SK-N-SH (cell line): ENCODE measurements at regions not wholly inside any gene's neighbourhood (a gene's known extent, or its start where the extent isn't known, plus 50 kb on each side); places are given as distances from the start of the nearest gene placed in this dataset.

ENCODE experiments used
- CTCF ChIA-PET: fragments of 300-600, 350-600 bp; formaldehyde crosslinking; extraction: SDS; loops from one replicate; lab custom pipeline; 2021; lab: Yijun Ruan, JAX
- POLR2A ChIA-PET: fragments of 350-600 bp; sonication (Branson Sonifier 250); formaldehyde crosslinking; extraction: SDS; loops from one replicate; lab custom pipeline; 2020; ENCODE audit warnings: antibody characterized with exemption, inconsistent platforms; lab: Yijun Ruan, JAX
- DNase-seq: peaks from one replicate; pipeline ENCODE4 v3.0.0; 2012
- H2AFZ ChIP-seq: fragments of 200-600 bp; sonication (generic); 2 replicates; pipeline ENCODE4 v1.8.1; 2016; ENCODE audit warnings: antibody characterized with exemption, mild to moderate bottlenecking, low read depth
- H3F3A ChIP-seq: fragments of 200-600 bp; sonication (generic); replicated peaks from 2 replicates; pipeline ENCODE3; 2016; ENCODE audit warnings: antibody characterized with exemption, mild to moderate bottlenecking; ENCODE audit not compliant: insufficient read depth
- H3K27ac ChIP-seq, 2 experiments: fragments of 200-500 bp in 1 of 2; fragments of 200-600 bp in 1 of 2; sonication (Bioruptor generic) in 1 of 2; sonication (generic), shearing (Covaris generic) in 1 of 2; 2 replicates each; pipeline versions ENCODE4 v1.5.1 to v1.6.1; 2014 to 2016; ENCODE audit warnings: low read depth in 2 of 2, inconsistent platforms in 1 of 2, low read length in 1 of 2, mild to moderate bottlenecking in 1 of 2, mixed read lengths in 1 of 2
- H3K27me3 ChIP-seq: fragments of 200-600 bp; sonication (generic), shearing (Covaris generic); 2 replicates; pipeline ENCODE4 v1.6.1; 2016; ENCODE audit warnings: mixed run types; ENCODE audit not compliant: insufficient read depth
- H3K36me3 ChIP-seq, 2 experiments: fragments of 200-500 bp in 1 of 2; fragments of 200-600 bp in 1 of 2; sonication (Bioruptor generic) in 1 of 2; sonication (generic) in 1 of 2; replicated peaks in 1 of 2; 2 replicates each; pipeline versions ENCODE3 to v1.5.1; 2014 to 2016; ENCODE audit warnings: low read length in 1 of 2, mild to moderate bottlenecking in 1 of 2; ENCODE audit not compliant: insufficient read depth in 2 of 2, control insufficient read depth in 1 of 2
- H3K4me1 ChIP-seq, 2 experiments: fragments of 200-500 bp in 1 of 2; fragments of 200-600 bp in 1 of 2; sonication (Bioruptor generic) in 1 of 2; sonication (generic), shearing (Covaris generic) in 1 of 2; 2 replicates each; pipeline versions ENCODE4 v1.5.1 to v1.6.1; 2014 to 2016; ENCODE audit warnings: low read depth in 1 of 2, low read length in 1 of 2, mixed run types in 1 of 2; ENCODE audit not compliant: insufficient read depth in 2 of 2, control insufficient read depth in 1 of 2
- H3K4me2 ChIP-seq: fragments of 200-600 bp; sonication (generic), shearing (Covaris generic); 2 replicates; pipeline ENCODE4 v1.6.1; 2017; ENCODE audit warnings: mixed run types
- H3K4me3 ChIP-seq, 2 experiments: fragments of 200-500 bp in 1 of 2; fragments of 200-600 bp in 1 of 2; sonication (Bioruptor generic) in 1 of 2; sonication (generic), shearing (Covaris generic) in 1 of 2; 2 replicates each; pipeline versions ENCODE4 v1.5.1 to v1.8.1; 2014 to 2016; ENCODE audit warnings: low read depth in 2 of 2, inconsistent platforms in 1 of 2, low read length in 1 of 2, mild to moderate bottlenecking in 1 of 2, mixed read lengths in 1 of 2, moderate library complexity in 1 of 2
- H3K79me2 ChIP-seq: fragments of 200-600 bp; sonication (generic); 2 replicates; pipeline ENCODE4 v1.8.1; 2017; ENCODE audit warnings: mild to moderate bottlenecking; ENCODE audit not compliant: insufficient read depth
- H3K9ac ChIP-seq: fragments of 200-600 bp; sonication (generic); 2 replicates; pipeline ENCODE4 v1.6.1; 2017; ENCODE audit warnings: mixed run types
- H3K9me2 ChIP-seq: fragments of 200-600 bp; sonication (generic); 2 replicates; pipeline ENCODE4 v1.6.1; 2017; ENCODE audit warnings: mixed run types
- H3K9me3 ChIP-seq: fragments of 200-600 bp; sonication (generic); 2 replicates; pipeline ENCODE4 v1.6.1; 2017; ENCODE audit warnings: mixed run types, mild to moderate bottlenecking, moderate library complexity
- H4K20me1 ChIP-seq: fragments of 200-600 bp; sonication (generic); 2 replicates; pipeline ENCODE4 v1.6.1; 2017; ENCODE audit warnings: mild to moderate bottlenecking, mixed run types; ENCODE audit not compliant: insufficient read depth
- EZH2phosphoT487 ChIP-seq: fragments of 200-600 bp; sonication (generic); IDR thresholded peaks from 2 replicates; pipeline ENCODE4 v1.6.1; 2017; ENCODE audit warnings: low read depth, mixed run types, mild to moderate bottlenecking, antibody characterized with exemption, moderate library complexity, borderline replicate concordance
- GATA2 ChIP-seq: sonication (generic); formaldehyde crosslinking; IDR thresholded peaks from 2 replicates; pipeline ENCODE4 v1.5.0; 2020; ENCODE audit warnings: mild to moderate bottlenecking, missing genetic modification reagents
- JUND ChIP-seq: IDR thresholded peaks from 2 replicates; pipeline ENCODE4 v1.4.0; 2012
- MEF2A ChIP-seq: IDR thresholded peaks from 2 replicates; pipeline ENCODE4 v1.4.0; 2012; ENCODE audit warnings: low read depth, borderline replicate concordance
- MXI1 ChIP-seq: IDR thresholded peaks from 2 replicates; pipeline ENCODE4 v1.6.1; 2012; ENCODE audit warnings: mild to moderate bottlenecking, low read depth, low read length, improper control_type of control experiment
- NFIC ChIP-seq: IDR thresholded peaks from 2 replicates; pipeline ENCODE4 v1.4.0; 2012; ENCODE audit warnings: borderline replicate concordance
- NRF1 ChIP-seq: IDR thresholded peaks from 2 replicates; pipeline ENCODE4 v1.6.1; 2012; ENCODE audit warnings: low read depth, mild to moderate bottlenecking, low read length
- RCOR1 ChIP-seq: fragments of 150-350 bp; IDR thresholded peaks from 2 replicates; pipeline ENCODE4 v1.6.1; 2017; ENCODE audit warnings: antibody characterized with exemption, low read length
- RXRA ChIP-seq: IDR thresholded peaks from 2 replicates; pipeline ENCODE4 v1.4.0; 2012; ENCODE audit warnings: low read depth, mild to moderate bottlenecking, borderline replicate concordance
- SIN3A ChIP-seq: IDR thresholded peaks from 2 replicates; pipeline ENCODE4 v1.6.1; 2012; ENCODE audit warnings: low read depth, mild to moderate bottlenecking, low read length, moderate library complexity, borderline replicate concordance
- SMC3 ChIP-seq: IDR thresholded peaks from 2 replicates; pipeline ENCODE4 v1.6.1; 2012; ENCODE audit warnings: low read depth, low read length, improper control_type of control experiment
- TAF1 ChIP-seq: IDR thresholded peaks from 2 replicates; pipeline ENCODE4 v1.6.1; 2012; ENCODE audit warnings: low read depth, mild to moderate bottlenecking, low read length, moderate library complexity, borderline replicate concordance
- TCF12 ChIP-seq: IDR thresholded peaks from 2 replicates; pipeline ENCODE4 v1.4.0; 2012
- TEAD4 ChIP-seq: IDR thresholded peaks from 2 replicates; pipeline ENCODE4 v1.4.0; 2012; ENCODE audit warnings: mild to moderate bottlenecking, borderline replicate concordance; ENCODE audit not compliant: insufficient read depth
- YY1 ChIP-seq: IDR thresholded peaks from 2 replicates; pipeline ENCODE4 v1.4.0; 2012; ENCODE audit warnings: low read depth, mild to moderate bottlenecking
- WGBS: methylation state at CpG from one replicate; pipeline ENCODE4 v1.1.6; 2017; ENCODE audit warnings: low lambda C conversion rate; 5-methylcytosine and 5-hydroxymethylcytosine counted together
- TF ChIP-seq, protein P1 (sequence below): IDR thresholded peaks from 2 replicates; pipeline ENCODE4 v1.6.1; 2012; ENCODE audit warnings: mild to moderate bottlenecking, low read depth, low read length, moderate library complexity
- TF ChIP-seq, protein P2 (sequence below): IDR thresholded peaks from 2 replicates; pipeline ENCODE4 v1.4.0; 2012; ENCODE audit warnings: low read depth
- TF ChIP-seq, protein P3 (sequence below): IDR thresholded peaks from 2 replicates; pipeline ENCODE4; 2012

DNA sequence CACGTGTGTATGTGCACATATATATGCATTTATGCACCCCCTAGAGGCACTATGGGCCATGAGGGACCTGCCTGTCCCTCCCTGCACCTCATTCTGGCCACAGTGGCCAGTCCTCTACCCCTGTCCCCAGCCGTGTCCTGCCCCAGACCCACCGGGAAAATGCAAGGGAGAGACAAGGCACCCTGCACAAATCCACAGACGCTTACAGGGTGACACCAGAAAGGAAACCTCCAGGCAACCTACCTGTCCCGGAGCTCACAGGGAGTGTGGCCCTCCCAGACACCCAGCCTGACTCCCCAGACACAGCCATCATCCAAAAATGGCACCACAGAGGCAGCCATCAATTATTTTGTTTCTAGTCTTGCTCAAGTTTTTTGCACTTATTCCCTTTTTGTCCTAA lies 440.4 kb downstream of the SOX9 start:
- no peak overlapping the region for H3K27ac ChIP-seq
- H3K4me3 ChIP-seq = no peak overlapping the region
- H2AFZ ChIP-seq = no peak overlapping the region
- ChIA-PET POLR2A (no interaction called here), CTCF (interaction anchor here (0.7 to 6.2 kb wide), 28 partner anchors 8 to 671 kb away, joined by 3 to 317 read pairs (median 9); partner anchors contain the start of gene COG1)
- no peak overlapping the region for H3K4me2 ChIP-seq
- H3K36me3 ChIP-seq = no peaks in the 10 kb centered on the region
- H3F3A ChIP-seq = no peaks in the 10 kb centered on the region
- 58% methylated on average over 5 of the region's 5 CpGs for WGBS
- no peak for DNase-seq
- H3K79me2 ChIP-seq = peaks cover 26% of the 10 kb centered on the region
- H3K27me3 ChIP-seq = no peaks in the 10 kb centered on the region
- H3K4me1 ChIP-seq = no peaks in the 10 kb centered on the region
- no peaks in the 10 kb centered on the region for H3K9me2 ChIP-seq
- no peak for TF ChIP-seq SMC3
- TF ChIP-seq RXRA = no peak
- no peak for TF ChIP-seq GATA2 (CRISPR knock-in tag)
- TF ChIP-seq, protein P1, sequence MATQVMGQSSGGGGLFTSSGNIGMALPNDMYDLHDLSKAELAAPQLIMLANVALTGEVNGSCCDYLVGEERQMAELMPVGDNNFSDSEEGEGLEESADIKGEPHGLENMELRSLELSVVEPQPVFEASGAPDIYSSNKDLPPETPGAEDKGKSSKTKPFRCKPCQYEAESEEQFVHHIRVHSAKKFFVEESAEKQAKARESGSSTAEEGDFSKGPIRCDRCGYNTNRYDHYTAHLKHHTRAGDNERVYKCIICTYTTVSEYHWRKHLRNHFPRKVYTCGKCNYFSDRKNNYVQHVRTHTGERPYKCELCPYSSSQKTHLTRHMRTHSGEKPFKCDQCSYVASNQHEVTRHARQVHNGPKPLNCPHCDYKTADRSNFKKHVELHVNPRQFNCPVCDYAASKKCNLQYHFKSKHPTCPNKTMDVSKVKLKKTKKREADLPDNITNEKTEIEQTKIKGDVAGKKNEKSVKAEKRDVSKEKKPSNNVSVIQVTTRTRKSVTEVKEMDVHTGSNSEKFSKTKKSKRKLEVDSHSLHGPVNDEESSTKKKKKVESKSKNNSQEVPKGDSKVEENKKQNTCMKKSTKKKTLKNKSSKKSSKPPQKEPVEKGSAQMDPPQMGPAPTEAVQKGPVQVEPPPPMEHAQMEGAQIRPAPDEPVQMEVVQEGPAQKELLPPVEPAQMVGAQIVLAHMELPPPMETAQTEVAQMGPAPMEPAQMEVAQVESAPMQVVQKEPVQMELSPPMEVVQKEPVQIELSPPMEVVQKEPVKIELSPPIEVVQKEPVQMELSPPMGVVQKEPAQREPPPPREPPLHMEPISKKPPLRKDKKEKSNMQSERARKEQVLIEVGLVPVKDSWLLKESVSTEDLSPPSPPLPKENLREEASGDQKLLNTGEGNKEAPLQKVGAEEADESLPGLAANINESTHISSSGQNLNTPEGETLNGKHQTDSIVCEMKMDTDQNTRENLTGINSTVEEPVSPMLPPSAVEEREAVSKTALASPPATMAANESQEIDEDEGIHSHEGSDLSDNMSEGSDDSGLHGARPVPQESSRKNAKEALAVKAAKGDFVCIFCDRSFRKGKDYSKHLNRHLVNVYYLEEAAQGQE = no peak
- TF ChIP-seq, protein P2, sequence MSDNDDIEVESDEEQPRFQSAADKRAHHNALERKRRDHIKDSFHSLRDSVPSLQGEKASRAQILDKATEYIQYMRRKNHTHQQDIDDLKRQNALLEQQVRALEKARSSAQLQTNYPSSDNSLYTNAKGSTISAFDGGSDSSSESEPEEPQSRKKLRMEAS = no peak
- no peak for TF ChIP-seq SIN3A
- no peak for TF ChIP-seq MXI1
- no peak for TF ChIP-seq YY1
- no peak for TF ChIP-seq TAF1
- no peak for TF ChIP-seq EZH2phosphoT487
- no peak for TF ChIP-seq RCOR1
- TF ChIP-seq NFIC = no peak
- TF ChIP-seq, protein P3, sequence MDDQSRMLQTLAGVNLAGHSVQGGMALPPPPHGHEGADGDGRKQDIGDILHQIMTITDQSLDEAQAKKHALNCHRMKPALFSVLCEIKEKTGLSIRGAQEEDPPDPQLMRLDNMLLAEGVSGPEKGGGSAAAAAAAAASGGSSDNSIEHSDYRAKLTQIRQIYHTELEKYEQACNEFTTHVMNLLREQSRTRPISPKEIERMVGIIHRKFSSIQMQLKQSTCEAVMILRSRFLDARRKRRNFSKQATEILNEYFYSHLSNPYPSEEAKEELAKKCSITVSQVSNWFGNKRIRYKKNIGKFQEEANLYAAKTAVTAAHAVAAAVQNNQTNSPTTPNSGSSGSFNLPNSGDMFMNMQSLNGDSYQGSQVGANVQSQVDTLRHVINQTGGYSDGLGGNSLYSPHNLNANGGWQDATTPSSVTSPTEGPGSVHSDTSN = no peak
- TF ChIP-seq MEF2A = no peak
- TF ChIP-seq JUND = no peak
- TF ChIP-seq NRF1 = no peak
- no peak for TF ChIP-seq TCF12
- TF ChIP-seq TEAD4 = no peak
- no peaks in the 10 kb centered on the region for H3K9me3 ChIP-seq
- H4K20me1 ChIP-seq = no peaks in the 10 kb centered on the region
- H3K9ac ChIP-seq = no peak overlapping the region
